ENCODE measurements at regions not wholly inside any gene's neighbourhood (a gene's known extent, or its start where the extent isn't known, plus 50 kb on each side); places are given as distances from the start of the nearest gene placed in this dataset.
"Not testable (repeated sequence)": the region's sequence is repeated elsewhere in the genome, so short reads cannot be mapped to it uniquely, and the experiment has no call there.

DNA sequence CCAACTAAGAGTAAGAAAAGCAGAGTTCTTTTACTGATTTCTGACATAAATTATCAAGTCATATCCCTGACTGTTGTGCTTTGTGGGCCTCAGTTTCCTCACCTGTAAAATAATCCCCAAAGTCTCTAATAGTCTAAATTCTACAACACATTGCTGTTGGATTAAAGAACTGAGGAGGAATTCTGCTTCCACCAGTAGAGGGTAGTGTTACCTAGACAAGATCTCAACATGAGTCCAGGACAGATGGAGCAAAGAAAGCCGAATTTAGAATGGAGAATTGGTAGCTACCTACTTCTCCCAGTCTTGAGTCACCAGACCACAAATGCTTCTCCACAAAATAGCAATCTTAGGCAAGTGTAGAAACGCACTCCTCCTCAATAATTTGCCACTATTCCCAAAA is 462.5 kb upstream of the FSHR start:
- ATAC-seq (ENCODE audit: low read depth in 2 of 2) (no peak), DNase-seq (no peak)
- Histone ChIP-seq H3K9me3 (ENCODE audit: control insufficient read depth in 2 of 2, low read length in 2 of 2) (no peaks in the 10 kb centered on the region), H3K36me3 (ENCODE audit: control insufficient read depth, insufficient read depth, low read length) (no peaks in the 10 kb centered on the region), H3K4me1 (ENCODE audit: control insufficient read depth, insufficient read depth, low read length, poor library complexity, severe bottlenecking) (no peaks in the 10 kb centered on the region), H3K27me3 (ENCODE audit: control insufficient read depth, insufficient read depth, low read length) (no peaks in the 10 kb centered on the region), H3K27ac (ENCODE audit: insufficient read depth, low read length, poor library complexity, severe bottlenecking) (no peak overlapping the region), H3K4me3 (ENCODE audit: low read depth, low read length) (no peak overlapping the region)
- H3K27me3 Mint-ChIP-seq, result no peaks in the 10 kb centered on the region
- H3K27ac Mint-ChIP-seq, result no peak overlapping the region
- H3K9me3 Mint-ChIP-seq, result peaks cover 0 to 14% (median 2%) of the 10 kb centered on the region in 7 donors
- no peaks in the 10 kb centered on the region for H3K36me3 Mint-ChIP-seq
- H3K4me1 Mint-ChIP-seq, result no peaks in the 10 kb centered on the region
- no peak overlapping the region for H3K4me3 Mint-ChIP-seq

DNA sequence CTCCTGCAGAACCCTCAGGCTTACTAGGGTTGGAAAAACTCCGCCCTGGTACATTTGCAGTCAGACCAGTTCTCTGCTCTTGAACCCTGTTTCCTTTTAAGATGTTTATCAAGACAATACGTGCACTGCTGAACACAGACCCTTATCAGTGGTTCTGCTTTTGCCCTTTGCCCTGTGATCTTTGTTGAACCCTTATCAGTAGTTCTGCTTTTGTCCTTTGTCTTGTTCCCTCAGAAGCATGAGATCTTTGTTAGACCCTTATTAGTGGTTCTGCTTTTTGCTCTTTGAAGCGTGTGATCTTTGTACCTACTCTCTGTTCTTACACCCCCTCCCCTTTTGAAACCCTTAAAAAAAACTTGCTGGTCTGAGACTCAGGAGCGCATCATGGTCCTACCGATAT is 457.5 kb upstream of the FSHR start:
- not testable (repeated sequence) for H3K27me3 ChIP-seq (ENCODE audit: control insufficient read depth, insufficient read depth, low read length); H3K4me3 ChIP-seq (ENCODE audit: low read depth, low read length); H3K27ac Mint-ChIP-seq; H3K27ac ChIP-seq (ENCODE audit: insufficient read depth, low read length, poor library complexity, severe bottlenecking); H3K9me3 ChIP-seq (ENCODE audit: control insufficient read depth in 2 of 2, low read length in 2 of 2); ATAC-seq (ENCODE audit: low read depth in 2 of 2); H3K36me3 ChIP-seq (ENCODE audit: control insufficient read depth, insufficient read depth, low read length); H3K36me3 Mint-ChIP-seq; H3K4me3 Mint-ChIP-seq; H3K4me1 Mint-ChIP-seq; H3K27me3 Mint-ChIP-seq; H3K4me1 ChIP-seq (ENCODE audit: control insufficient read depth, insufficient read depth, low read length, poor library complexity, severe bottlenecking); DNase-seq
- H3K9me3 Mint-ChIP-seq, result peaks cover 0 to 14% (median 2%) of the 10 kb centered on the region in 7 donors

DNA sequence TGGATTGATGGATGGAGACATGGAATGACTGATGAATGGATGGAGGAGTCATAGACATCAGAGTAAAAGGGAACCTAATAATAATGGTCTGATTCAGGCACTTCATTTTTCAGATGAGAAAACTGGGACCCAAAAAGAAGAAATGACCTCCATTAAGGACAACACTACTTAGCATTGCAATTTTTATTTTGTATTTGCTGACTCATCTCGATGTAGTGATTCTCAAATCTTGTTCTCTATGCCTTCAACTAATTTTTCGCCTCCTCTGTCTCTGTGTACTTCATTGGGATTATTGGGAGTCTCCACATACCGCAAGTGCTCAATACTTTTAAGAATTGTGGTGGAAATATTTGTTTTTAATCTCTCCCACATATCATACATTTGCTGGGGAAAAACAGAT is 446.2 kb upstream of the FSHR start:
- Mint-ChIP-seq H3K9me3 (peaks cover 0 to 8% (median 7%) of the 10 kb centered on the region in 7 donors), H3K4me3 (no peak overlapping the region), H3K4me1 (no peaks in the 10 kb centered on the region), H3K27me3 (no peaks in the 10 kb centered on the region), H3K27ac (no peak overlapping the region), H3K36me3 (no peaks in the 10 kb centered on the region)
- H3K4me1 ChIP-seq (ENCODE audit: control insufficient read depth, insufficient read depth, low read length, poor library complexity, severe bottlenecking), result no peaks in the 10 kb centered on the region
- no peaks in the 10 kb centered on the region for H3K36me3 ChIP-seq (ENCODE audit: control insufficient read depth, insufficient read depth, low read length)
- ATAC-seq (ENCODE audit: low read depth in 2 of 2) (no peak), DNase-seq (no peak)
- H3K27ac ChIP-seq (ENCODE audit: insufficient read depth, low read length, poor library complexity, severe bottlenecking), result no peak overlapping the region
- no peaks in the 10 kb centered on the region for H3K9me3 ChIP-seq (ENCODE audit: control insufficient read depth in 2 of 2, low read length in 2 of 2)
- H3K4me3 ChIP-seq (ENCODE audit: low read depth, low read length), result no peak overlapping the region
- no peaks in the 10 kb centered on the region for H3K27me3 ChIP-seq (ENCODE audit: control insufficient read depth, insufficient read depth, low read length)

DNA sequence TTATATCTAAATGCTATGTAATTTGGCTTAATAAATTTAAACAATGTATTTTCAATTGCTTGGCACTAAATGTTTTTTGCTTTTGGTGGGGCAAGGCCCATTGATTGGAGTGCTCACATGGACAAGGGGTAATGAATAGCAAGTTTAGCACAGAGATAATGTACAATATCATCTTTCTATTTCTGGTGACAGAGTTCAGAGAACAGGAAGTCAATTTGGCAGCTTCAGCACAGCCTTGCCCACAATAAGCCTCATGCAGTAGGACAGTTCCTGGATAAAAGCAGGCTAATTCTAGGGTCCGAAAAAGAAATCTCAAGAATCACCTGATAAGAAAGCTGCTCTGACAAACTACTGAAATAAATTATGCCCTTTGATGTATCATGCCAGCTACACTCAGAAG is 443.9 kb upstream of the FSHR start:
- Mint-ChIP-seq H3K4me3 (no peak overlapping the region), H3K4me1 (no peaks in the 10 kb centered on the region), H3K9me3 (peaks cover 0 to 19% (median 7%) of the 10 kb centered on the region in 7 donors), H3K36me3 (no peaks in the 10 kb centered on the region), H3K27me3 (no peaks in the 10 kb centered on the region), H3K27ac (no peak overlapping the region)
- Histone ChIP-seq H3K9me3 (ENCODE audit: control insufficient read depth in 2 of 2, low read length in 2 of 2) (peaks cover 0 to 2% of the 10 kb centered on the region in 2 experiments), H3K4me1 (ENCODE audit: control insufficient read depth, insufficient read depth, low read length, poor library complexity, severe bottlenecking) (no peaks in the 10 kb centered on the region), H3K36me3 (ENCODE audit: control insufficient read depth, insufficient read depth, low read length) (no peaks in the 10 kb centered on the region), H3K27ac (ENCODE audit: insufficient read depth, low read length, poor library complexity, severe bottlenecking) (no peak overlapping the region), H3K4me3 (ENCODE audit: low read depth, low read length) (no peak overlapping the region), H3K27me3 (ENCODE audit: control insufficient read depth, insufficient read depth, low read length) (no peaks in the 10 kb centered on the region)
- no peak for ATAC-seq (ENCODE audit: low read depth in 2 of 2)
- DNase-seq, result no peak

DNA sequence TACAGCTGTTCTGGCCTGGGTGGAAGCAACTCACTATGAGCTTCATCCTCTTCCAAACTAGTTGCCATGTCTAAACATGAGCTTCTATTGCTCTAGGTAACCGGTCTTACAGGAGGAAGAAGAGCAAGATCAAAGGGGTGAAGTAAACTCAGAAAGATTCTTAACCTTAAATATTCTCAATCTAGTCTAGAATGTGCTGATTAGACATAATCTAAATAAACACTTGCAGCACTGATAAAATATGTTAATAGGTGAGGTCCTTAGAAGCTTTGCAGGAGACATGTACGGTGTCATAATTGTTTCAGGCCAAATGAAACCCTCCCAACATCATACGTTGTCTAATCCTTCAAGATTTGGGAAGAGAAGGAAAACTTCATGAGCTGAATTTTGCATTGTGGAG is 431.6 kb upstream of the FSHR start:
- Mint-ChIP-seq H3K4me3 (no peak overlapping the region), H3K27ac (no peak overlapping the region), H3K9me3 (peaks cover 0 to 25% (median 8%) of the 10 kb centered on the region in 7 donors), H3K36me3 (no peaks in the 10 kb centered on the region), H3K27me3 (no peaks in the 10 kb centered on the region), H3K4me1 (no peaks in the 10 kb centered on the region)
- Histone ChIP-seq H3K4me1 (ENCODE audit: control insufficient read depth, insufficient read depth, low read length, poor library complexity, severe bottlenecking) (no peaks in the 10 kb centered on the region), H3K27me3 (ENCODE audit: control insufficient read depth, insufficient read depth, low read length) (no peaks in the 10 kb centered on the region), H3K4me3 (ENCODE audit: low read depth, low read length) (no peak overlapping the region), H3K36me3 (ENCODE audit: control insufficient read depth, insufficient read depth, low read length) (no peaks in the 10 kb centered on the region), H3K9me3 (ENCODE audit: control insufficient read depth in 2 of 2, low read length in 2 of 2) (peaks cover 0 to 2% of the 10 kb centered on the region in 2 experiments), H3K27ac (ENCODE audit: insufficient read depth, low read length, poor library complexity, severe bottlenecking) (no peak overlapping the region)
- ATAC-seq (ENCODE audit: low read depth in 2 of 2) (no peak), DNase-seq (no peak)

DNA sequence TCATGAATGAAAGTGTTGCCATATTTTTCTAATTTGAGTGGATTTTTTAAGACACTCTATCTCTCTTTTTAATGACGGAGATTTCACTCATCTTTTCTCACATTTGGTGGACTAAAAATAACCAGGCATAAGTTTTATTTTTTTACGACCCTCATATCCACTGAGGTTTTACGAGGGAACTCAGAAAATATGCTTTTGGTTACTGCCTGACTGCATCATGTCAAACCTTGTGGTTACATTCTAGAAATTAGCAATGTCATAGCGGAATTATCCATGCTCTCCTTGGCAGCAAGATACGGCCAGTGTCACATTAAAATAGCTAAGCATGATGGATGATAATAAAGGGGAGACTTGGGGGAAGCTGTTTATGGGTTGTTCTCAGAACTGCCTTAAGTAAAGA is 428.6 kb upstream of the FSHR start:
- H3K27me3 Mint-ChIP-seq, result no peaks in the 10 kb centered on the region
- ATAC-seq (ENCODE audit: low read depth in 2 of 2), result no peak
- no peak overlapping the region for H3K27ac Mint-ChIP-seq
- H3K4me3 Mint-ChIP-seq, result no peak overlapping the region
- Histone ChIP-seq H3K27ac (ENCODE audit: insufficient read depth, low read length, poor library complexity, severe bottlenecking) (no peak overlapping the region), H3K4me3 (ENCODE audit: low read depth, low read length) (no peak overlapping the region), H3K9me3 (ENCODE audit: control insufficient read depth in 2 of 2, low read length in 2 of 2) (no peaks in the 10 kb centered on the region), H3K4me1 (ENCODE audit: control insufficient read depth, insufficient read depth, low read length, poor library complexity, severe bottlenecking) (no peaks in the 10 kb centered on the region), H3K27me3 (ENCODE audit: control insufficient read depth, insufficient read depth, low read length) (no peaks in the 10 kb centered on the region), H3K36me3 (ENCODE audit: control insufficient read depth, insufficient read depth, low read length) (no peaks in the 10 kb centered on the region)
- DNase-seq, result no peak
- H3K4me1 Mint-ChIP-seq, result no peaks in the 10 kb centered on the region
- H3K36me3 Mint-ChIP-seq, result no peaks in the 10 kb centered on the region
- peaks cover 0 to 24% (median 8%) of the 10 kb centered on the region in 7 donors for H3K9me3 Mint-ChIP-seq

DNA sequence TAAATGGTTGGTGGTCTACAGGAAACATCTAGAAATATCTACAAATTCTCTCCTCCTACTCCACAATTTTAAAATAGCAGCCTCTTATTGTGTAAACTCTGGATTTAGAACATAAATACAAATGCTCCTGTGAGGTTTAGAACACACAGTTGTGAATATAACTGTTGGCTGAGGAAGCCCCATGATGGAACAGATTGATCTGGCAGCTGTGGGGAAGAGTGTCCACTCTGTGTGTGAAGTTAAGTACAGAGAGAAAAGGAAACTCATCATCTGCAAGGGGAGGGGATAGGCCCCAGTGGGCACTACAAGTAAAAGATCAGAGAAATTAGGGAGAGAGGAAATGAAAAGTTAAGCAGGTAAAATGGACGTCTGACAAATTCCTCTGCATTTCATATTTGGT is 422.7 kb upstream of the FSHR start:
- H3K4me3 Mint-ChIP-seq, result no peak overlapping the region

DNA sequence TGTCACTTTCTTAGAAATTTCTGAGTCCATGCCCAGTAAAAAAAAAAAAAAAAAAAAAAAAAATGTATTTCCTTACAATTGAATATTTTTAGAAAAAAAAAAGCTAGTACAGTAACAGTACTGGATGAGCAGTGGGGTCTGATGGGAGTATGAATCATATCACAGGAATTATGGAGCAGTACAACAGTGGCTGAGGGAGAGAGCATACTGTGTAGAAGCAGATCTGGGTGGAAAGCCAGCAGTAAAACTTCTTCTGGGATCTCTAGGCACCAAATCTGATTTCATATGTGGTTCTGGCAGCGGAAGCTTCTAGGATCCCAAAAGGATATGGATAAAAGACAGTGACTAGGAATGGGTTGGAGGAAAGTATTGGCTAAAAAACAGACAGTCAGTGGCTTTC is 414.9 kb upstream of the FSHR start:
- Histone ChIP-seq H3K36me3 (ENCODE audit: control insufficient read depth, insufficient read depth, low read length) (no peaks in the 10 kb centered on the region), H3K27me3 (ENCODE audit: control insufficient read depth, insufficient read depth, low read length) (no peaks in the 10 kb centered on the region), H3K4me3 (ENCODE audit: low read depth, low read length) (no peak overlapping the region), H3K27ac (ENCODE audit: insufficient read depth, low read length, poor library complexity, severe bottlenecking) (no peak overlapping the region), H3K9me3 (ENCODE audit: control insufficient read depth in 2 of 2, low read length in 2 of 2) (no peaks in the 10 kb centered on the region), H3K4me1 (ENCODE audit: control insufficient read depth, insufficient read depth, low read length, poor library complexity, severe bottlenecking) (no peaks in the 10 kb centered on the region)
- Mint-ChIP-seq H3K4me3 (no peak overlapping the region), H3K4me1 (no peaks in the 10 kb centered on the region), H3K9me3 (peaks cover 5 to 17% (median 9%) of the 10 kb centered on the region in 7 donors), H3K27ac (no peak overlapping the region), H3K27me3 (no peaks in the 10 kb centered on the region), H3K36me3 (no peaks in the 10 kb centered on the region)
- DNase-seq (no peak), ATAC-seq (ENCODE audit: low read depth in 2 of 2) (no peak)

More for the DNA sequence above, 422.7 kb upstream of the FSHR start:
- H3K27me3 Mint-ChIP-seq, result no peaks in the 10 kb centered on the region
- no peak for ATAC-seq (ENCODE audit: low read depth in 2 of 2)
- H3K36me3 Mint-ChIP-seq, result no peaks in the 10 kb centered on the region
- DNase-seq, result no peak
- Histone ChIP-seq H3K36me3 (ENCODE audit: control insufficient read depth, insufficient read depth, low read length) (no peaks in the 10 kb centered on the region), H3K4me3 (ENCODE audit: low read depth, low read length) (no peak overlapping the region), H3K27ac (ENCODE audit: insufficient read depth, low read length, poor library complexity, severe bottlenecking) (no peak overlapping the region), H3K27me3 (ENCODE audit: control insufficient read depth, insufficient read depth, low read length) (no peaks in the 10 kb centered on the region), H3K9me3 (ENCODE audit: control insufficient read depth in 2 of 2, low read length in 2 of 2) (no peaks in the 10 kb centered on the region), H3K4me1 (ENCODE audit: control insufficient read depth, insufficient read depth, low read length, poor library complexity, severe bottlenecking) (no peaks in the 10 kb centered on the region)
- no peaks in the 10 kb centered on the region for H3K4me1 Mint-ChIP-seq
- peaks cover 2 to 14% (median 6%) of the 10 kb centered on the region in 7 donors for H3K9me3 Mint-ChIP-seq
- H3K27ac Mint-ChIP-seq, result peak overlapping the region in 1 of 3 donors; percentile 33
